Neuron (in vitro differentiated cells): ENCODE measurements at regions not wholly inside any gene's neighbourhood (a gene's known extent, or its start where the extent isn't known, plus 50 kb on each side); places are given as distances from the start of the nearest gene placed in this dataset.

Source experiments
- H2AFZ ChIP-seq: one replicate; pipeline ENCODE4 v1.6.1; 2013; ENCODE audit warnings: low read depth, mild to moderate bottlenecking, inconsistent platforms, low read length, moderate library complexity
- H3K27me3 ChIP-seq: one replicate; pipeline ENCODE4 v1.6.1; 2013; ENCODE audit warnings: low read length; ENCODE audit not compliant: insufficient read depth
- H3K36me3 ChIP-seq: one replicate; pipeline ENCODE4 v1.6.1; 2013; ENCODE audit warnings: low read length; ENCODE audit not compliant: insufficient read depth
- H3K4me1 ChIP-seq: one replicate; pipeline ENCODE4 v1.6.1; 2013; ENCODE audit warnings: low read length; ENCODE audit not compliant: insufficient read depth
- H3K4me3 ChIP-seq: 2 replicates; pipeline ENCODE4 v1.5.1; 2013; ENCODE audit warnings: mild to moderate bottlenecking, low read length, moderate library complexity
- H3K9me3 ChIP-seq: one replicate; pipeline ENCODE4 v1.6.1; 2013; ENCODE audit warnings: low read length

DNA sequence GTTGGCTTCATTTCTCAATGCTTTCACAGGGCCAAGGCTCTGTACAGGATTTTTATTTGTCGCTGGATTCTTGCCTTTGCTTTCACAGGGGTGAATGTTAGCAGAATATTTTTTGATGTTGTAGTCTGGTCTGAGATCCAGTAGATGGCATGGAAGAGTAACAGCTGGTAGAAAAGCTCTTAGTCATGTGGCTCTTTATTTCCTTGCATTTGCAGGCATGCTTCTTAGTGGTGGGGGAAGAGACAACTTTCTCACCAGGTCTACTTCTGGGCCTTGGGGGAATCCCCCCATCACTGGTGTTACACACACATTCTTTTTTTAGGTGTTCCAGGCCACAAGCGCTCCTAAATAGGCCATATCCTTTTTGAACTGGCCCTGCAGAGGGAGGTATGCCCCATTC is 58.2 kb upstream of the DKK2 start:
- Histone ChIP-seq H3K4me3 (no peak overlapping the region), H2AFZ (no peak overlapping the region), H3K27me3 (no peaks in the 10 kb centered on the region), H3K4me1 (no peaks in the 10 kb centered on the region), H3K9me3 (no peaks in the 10 kb centered on the region), H3K36me3 (no peaks in the 10 kb centered on the region)
